Ascending aorta (tissue), 2 donors: ENCODE measurements at regions not wholly inside any gene's neighbourhood (a gene's known extent, or its start where the extent isn't known, plus 50 kb on each side); places are given as distances from the start of the nearest gene placed in this dataset.
"Not testable (repeated sequence)": the region's sequence is repeated elsewhere in the genome, so short reads cannot be mapped to it uniquely, and the experiment has no call there.

Source experiments
- DNase-seq, 2 donors: peaks; one replicate each; pipeline ENCODE4 v3.0.0-alpha.2; 2019; ENCODE audit warnings: low spot score in 2 of 2
- H3K27ac ChIP-seq, 2 donors: fragments of 200-600 bp; sonication (generic); one replicate each; pipeline ENCODE4 v1.5.1; 2016 to 2017; ENCODE audit warnings: mild to moderate bottlenecking in 1 of 2
- H3K27me3 ChIP-seq: fragments of 200-600 bp; sonication (generic); one replicate; pipeline ENCODE4 v1.5.1; 2017
- H3K36me3 ChIP-seq, 2 donors: fragments of 200-600 bp; sonication (generic); one replicate each; pipeline ENCODE4 v1.5.1; 2016
- H3K4me1 ChIP-seq, 2 donors: fragments of 200-600 bp; sonication (generic); one replicate each; pipeline ENCODE4 v1.5.1; 2016 to 2017; ENCODE audit warnings: mild to moderate bottlenecking in 1 of 2
- H3K4me3 ChIP-seq, 2 donors: fragments of 200-600 bp; sonication (generic); one replicate each; pipeline ENCODE4 v1.5.1; 2016 to 2017; ENCODE audit warnings: mild to moderate bottlenecking in 1 of 2
- H3K9me3 ChIP-seq, 2 donors: fragments of 200-600 bp; sonication (generic); one replicate each; pipeline ENCODE4 v1.5.1; 2016
- CTCF ChIP-seq, 3 experiments: fragments of 200-600 bp in 2 of 3; fragments of 450-650 bp in 1 of 3; sonication (generic) in 2 of 3; IDR thresholded peaks; one replicate each; pipeline ENCODE4 v1.5.1; 2016 to 2019; ENCODE audit warnings: antibody characterized with exemption in 3 of 3, mild to moderate bottlenecking in 1 of 3, moderate library complexity in 1 of 3
- intact Hi-C: fragments of 100-400 bp; cut with DNase I; formaldehyde crosslinking; loops from one replicate; pipeline ENCODE4 v1.15.1; 2023

- no peaks in the 10 kb centered on the region for H3K27me3 ChIP-seq
- no peak for TF ChIP-seq CTCF (IDR thresholded peaks at IDR 0.05)
- intact Hi-C loops: no loop called here
- H3K4me1 ChIP-seq: no peaks in the 10 kb centered on the region
- H3K9me3 ChIP-seq: no peaks in the 10 kb centered on the region
- no peak for DNase-seq
- H3K27ac ChIP-seq: no peak overlapping the region
- H3K4me3 ChIP-seq: no peak overlapping the region
- no peaks in the 10 kb centered on the region for H3K36me3 ChIP-seq
These were observed 764.1 kb downstream of the TDRD15 start for GRCh38 chr2:21887881-21888280.

DNA sequence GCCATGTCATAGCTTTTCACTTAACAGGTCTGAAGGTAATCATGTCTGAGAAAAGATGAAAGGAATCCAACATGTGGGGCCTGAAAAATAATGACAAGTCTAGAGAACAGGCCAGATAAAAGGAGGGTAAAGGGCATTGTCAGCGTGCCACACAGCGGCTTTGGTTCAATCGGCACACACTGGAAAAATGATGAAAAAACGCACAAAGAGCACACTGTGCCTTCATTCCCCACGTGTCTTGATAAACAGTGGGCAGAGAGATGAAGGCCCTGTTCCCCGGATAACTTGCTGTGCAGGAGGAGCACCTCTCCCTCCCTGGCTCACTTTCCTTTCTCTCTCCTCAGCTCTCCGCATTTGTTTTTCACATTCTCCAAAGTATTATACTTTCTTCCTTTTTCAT is 766.3 kb downstream of the TDRD15 start:
- Histone ChIP-seq H3K27ac (no peak overlapping the region), H3K9me3 (no peaks in the 10 kb centered on the region), H3K27me3 (no peaks in the 10 kb centered on the region), H3K4me3 (no peak overlapping the region), H3K4me1 (no peaks in the 10 kb centered on the region), H3K36me3 (no peaks in the 10 kb centered on the region)
- intact Hi-C loops: no loop called here
- DNase-seq: no peak
- TF ChIP-seq CTCF (IDR thresholded peaks at IDR 0.05): no peak

DNA sequence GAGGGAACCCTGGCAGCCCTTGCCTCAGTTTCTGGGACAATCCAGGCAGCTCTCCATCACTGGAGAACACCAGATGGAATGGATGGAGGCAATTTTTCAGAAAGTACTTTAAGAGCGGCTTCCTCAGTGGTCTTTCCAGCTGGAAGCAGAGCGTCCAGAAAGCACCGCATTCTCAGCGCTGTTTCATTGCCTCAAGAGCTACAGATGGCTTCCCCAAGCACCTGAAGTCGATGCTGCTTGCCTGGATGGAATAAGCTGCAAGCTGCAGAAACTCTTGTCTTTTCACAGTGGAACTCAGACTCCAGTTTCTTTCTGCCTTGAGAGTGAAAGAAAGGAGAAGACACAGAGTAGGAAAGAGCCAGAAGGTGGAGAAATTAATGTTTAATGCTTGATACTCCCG is 766.9 kb downstream of the TDRD15 start:
- no peaks in the 10 kb centered on the region for H3K4me1 ChIP-seq
- H3K9me3 ChIP-seq: no peaks in the 10 kb centered on the region
- TF ChIP-seq CTCF (IDR thresholded peaks at IDR 0.05): no peak
- no peaks in the 10 kb centered on the region for H3K36me3 ChIP-seq
- H3K27ac ChIP-seq: no peak overlapping the region
- no peak overlapping the region for H3K4me3 ChIP-seq
- DNase-seq: no peak
- no peaks in the 10 kb centered on the region for H3K27me3 ChIP-seq
- intact Hi-C loops: no loop called here

- no peaks in the 10 kb centered on the region for H3K9me3 ChIP-seq
- H3K27ac ChIP-seq: no peak overlapping the region
- TF ChIP-seq CTCF (IDR thresholded peaks at IDR 0.05): no peak
- H3K36me3 ChIP-seq: no peaks in the 10 kb centered on the region
- H3K4me1 ChIP-seq: no peaks in the 10 kb centered on the region
- H3K4me3 ChIP-seq: no peak overlapping the region
- DNase-seq: no peak
- no peaks in the 10 kb centered on the region for H3K27me3 ChIP-seq
- intact Hi-C loops: no loop called here
These were observed 767.4 kb downstream of the TDRD15 start for GRCh38 chr2:21891191-21891590.

GRCh38 chr2:21892140-21892539 is 768.4 kb downstream of the TDRD15 start:
- no peak for TF ChIP-seq CTCF (IDR thresholded peaks at IDR 0.05)
- intact Hi-C loops: no loop called here
- no peak for DNase-seq

GRCh38 chr2:21895200-21895599 is 771.4 kb downstream of the TDRD15 start:
- DNase-seq: no peak
- H3K9me3 ChIP-seq: no peaks in the 10 kb centered on the region
- no peak for TF ChIP-seq CTCF (IDR thresholded peaks at IDR 0.05)
- no peaks in the 10 kb centered on the region for H3K4me1 ChIP-seq
- H3K27me3 ChIP-seq: no peaks in the 10 kb centered on the region
- no peaks in the 10 kb centered on the region for H3K36me3 ChIP-seq
- H3K27ac ChIP-seq: no peak overlapping the region
- intact Hi-C loops: no loop called here
- H3K4me3 ChIP-seq: no peak overlapping the region

More at GRCh38 chr2:21892140-21892539, 768.4 kb downstream of the TDRD15 start:
- Histone ChIP-seq H3K4me1 (no peaks in the 10 kb centered on the region), H3K27ac (no peak overlapping the region), H3K36me3 (no peaks in the 10 kb centered on the region), H3K4me3 (no peak overlapping the region), H3K27me3 (no peaks in the 10 kb centered on the region), H3K9me3 (no peaks in the 10 kb centered on the region)

DNA sequence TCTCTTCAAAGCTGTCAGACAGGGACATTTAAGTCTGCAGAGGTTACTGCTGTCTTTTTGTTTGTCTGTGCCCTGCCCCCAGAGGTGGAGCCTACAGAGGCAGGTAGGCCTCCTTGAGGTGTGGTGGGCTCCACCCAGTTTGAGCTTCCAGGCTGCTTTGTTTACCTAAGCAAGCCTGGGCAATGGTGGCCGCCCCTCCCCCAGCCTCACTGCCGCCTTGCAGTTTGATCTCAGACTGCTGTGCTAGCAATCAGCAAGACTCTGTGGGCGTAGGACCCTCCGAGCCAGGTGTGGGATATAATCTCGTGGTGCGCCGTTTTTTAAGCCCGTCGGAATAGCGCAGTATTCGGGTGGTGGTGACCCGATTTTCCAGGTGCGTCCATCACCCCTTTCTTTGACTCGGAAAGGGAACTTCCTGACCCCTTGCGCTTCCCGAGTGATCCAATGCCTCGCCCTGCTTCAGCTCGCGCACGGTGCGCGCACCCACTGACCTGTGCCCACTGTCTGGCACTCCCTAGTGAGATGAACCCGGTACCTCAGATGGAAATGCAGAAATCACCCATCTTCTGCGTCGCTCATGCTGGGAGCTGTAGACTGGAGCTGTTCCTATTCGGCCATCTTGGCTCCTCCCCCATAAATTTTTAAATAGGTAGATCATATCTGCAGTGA is 785.1 kb downstream of the TDRD15 start:
- H3K4me3 ChIP-seq, H3K9me3 ChIP-seq, intact Hi-C loops, H3K27ac ChIP-seq, H3K27me3 ChIP-seq, H3K36me3 ChIP-seq, DNase-seq, H3K4me1 ChIP-seq: not testable (repeated sequence)
